HG02981 (cell line): ENCODE measurements at regions not wholly inside any gene's neighbourhood (a gene's known extent, or its start where the extent isn't known, plus 50 kb on each side); places are given as distances from the start of the nearest gene placed in this dataset.
"Not testable (repeated sequence)": the region's sequence is repeated elsewhere in the genome, so short reads cannot be mapped to it uniquely, and the experiment has no call there.

ENCODE experiments used
- ATAC-seq: cut with Tn5 transposase; IDR thresholded peaks from one replicate; pipeline ENCODE4 v1.9.1; 2021; ENCODE audit warnings: mild to moderate bottlenecking, moderate library complexity; ENCODE audit not compliant: unreplicated experiment

DNA sequence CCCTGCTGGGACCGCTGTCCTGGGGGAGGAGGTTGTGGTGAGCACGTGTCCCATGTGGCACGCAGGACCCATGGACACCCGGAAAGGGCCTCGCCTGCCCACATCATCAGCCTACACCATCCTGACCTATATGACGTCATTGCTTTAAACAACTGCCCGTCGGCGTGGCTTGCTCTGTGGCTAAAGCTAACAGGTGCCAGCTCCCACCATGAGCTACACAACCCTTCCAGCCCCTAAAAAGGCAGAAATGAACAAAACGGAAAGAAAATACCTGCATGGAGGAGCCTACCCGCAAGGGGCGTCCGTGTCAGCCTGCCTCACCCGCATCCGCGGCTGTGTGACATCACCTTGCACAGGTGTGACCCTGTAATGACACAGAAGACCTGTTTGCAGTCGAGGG is 481.8 kb downstream of the BRD1 start:
- ATAC-seq: no peak

DNA sequence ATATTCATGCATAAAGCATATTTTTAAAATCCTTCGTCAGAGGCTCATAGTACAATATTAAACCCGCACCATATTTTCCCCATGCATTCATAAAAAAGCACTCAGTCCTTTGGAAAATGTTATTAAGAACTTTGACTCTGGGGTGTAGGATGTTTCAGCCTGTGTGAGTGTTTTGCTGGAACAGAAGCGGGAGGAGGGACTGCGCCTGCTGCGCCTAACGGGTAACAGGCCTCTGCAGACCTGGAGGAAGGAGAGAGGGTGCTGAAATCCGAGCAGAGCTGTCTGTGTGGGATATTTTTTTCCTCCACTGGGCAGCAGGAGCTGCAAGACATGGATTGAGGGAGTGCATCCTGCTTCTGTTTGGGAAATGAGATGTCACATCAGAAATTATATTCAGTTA is 483.0 kb downstream of the BRD1 start:
- no peak for ATAC-seq

GRCh38 chr22:49344161-49344560 is 483.5 kb downstream of the BRD1 start:
- ATAC-seq: no peak

- ATAC-seq: no peak
Observed at GRCh38 chr22:49340406-49340805, 487.3 kb downstream of the BRD1 start.

- not testable (repeated sequence) for ATAC-seq
Observed at GRCh38 chr22:49336483-49336882, 491.2 kb downstream of the BRD1 start.

GRCh38 chr22:49334976-49335375 is 492.7 kb downstream of the BRD1 start:
- ATAC-seq: no peak

DNA sequence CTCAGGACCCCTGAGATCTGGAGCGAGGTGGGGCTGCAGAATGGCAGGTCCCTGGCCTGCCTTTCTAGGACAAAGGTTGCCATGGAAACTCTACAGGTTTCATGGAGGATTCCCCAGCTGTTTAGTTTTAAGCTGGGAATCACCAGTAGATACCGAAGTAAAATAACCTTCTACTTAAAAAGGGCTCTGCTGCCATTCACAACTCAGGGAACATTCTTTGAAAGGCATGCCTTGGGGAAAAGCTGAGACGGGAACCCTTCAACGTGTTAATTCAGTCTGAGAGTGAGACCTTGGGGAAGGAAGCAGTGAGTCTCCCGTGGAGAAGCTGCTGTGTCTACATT is 493.3 kb downstream of the BRD1 start:
- no peak for ATAC-seq

- no peak for ATAC-seq
Observed at GRCh38 chr22:49333206-49333605, 494.5 kb downstream of the BRD1 start.

DNA sequence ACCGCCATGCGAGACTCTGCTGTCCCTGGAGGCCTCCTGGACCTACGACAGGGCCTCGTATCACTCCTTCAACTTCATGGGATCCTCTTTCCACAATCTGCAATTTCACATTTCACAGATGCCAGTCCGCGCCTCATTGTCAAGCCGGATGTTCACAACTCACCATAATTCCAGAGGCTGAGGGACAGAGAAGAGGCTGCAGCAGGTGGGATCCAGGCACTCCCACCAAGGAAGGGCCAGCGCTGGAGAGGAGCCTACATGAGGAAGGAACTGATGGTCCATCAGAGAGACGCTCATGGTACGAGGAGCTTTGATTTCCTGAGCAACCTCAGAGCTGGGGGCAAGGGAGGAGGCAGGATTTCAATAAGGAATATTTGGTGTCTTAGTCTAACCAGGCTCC is 495.0 kb downstream of the BRD1 start:
- no peak for ATAC-seq

- ATAC-seq: no peak
Observed at GRCh38 chr22:49331878-49332277, 495.8 kb downstream of the BRD1 start.

- no peak for ATAC-seq
Observed at GRCh38 chr22:49331223-49331815, 496.4 kb downstream of the BRD1 start.

GRCh38 chr22:49330421-49331222 is 497.1 kb downstream of the BRD1 start:
- ATAC-seq: no peak

DNA sequence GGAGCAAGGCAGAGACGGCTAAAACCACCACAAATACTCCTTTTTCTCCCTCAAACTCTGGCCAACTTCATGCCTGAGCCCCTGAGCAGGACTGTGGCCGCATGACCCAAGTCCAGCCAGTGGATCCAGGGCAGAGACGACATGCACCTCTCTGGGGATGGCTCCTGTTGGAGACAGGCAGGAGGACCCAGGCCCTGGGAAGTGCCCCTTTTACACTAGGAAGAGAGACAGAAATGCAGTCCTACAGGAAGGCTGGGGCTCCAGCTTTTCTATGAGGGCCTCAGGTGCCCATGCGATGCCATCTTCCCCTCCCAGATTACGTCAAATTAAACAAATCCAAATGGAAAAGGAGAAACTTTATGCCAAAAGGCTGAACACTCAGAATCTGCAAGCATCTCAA is 498.0 kb downstream of the BRD1 start:
- no peak for ATAC-seq

DNA sequence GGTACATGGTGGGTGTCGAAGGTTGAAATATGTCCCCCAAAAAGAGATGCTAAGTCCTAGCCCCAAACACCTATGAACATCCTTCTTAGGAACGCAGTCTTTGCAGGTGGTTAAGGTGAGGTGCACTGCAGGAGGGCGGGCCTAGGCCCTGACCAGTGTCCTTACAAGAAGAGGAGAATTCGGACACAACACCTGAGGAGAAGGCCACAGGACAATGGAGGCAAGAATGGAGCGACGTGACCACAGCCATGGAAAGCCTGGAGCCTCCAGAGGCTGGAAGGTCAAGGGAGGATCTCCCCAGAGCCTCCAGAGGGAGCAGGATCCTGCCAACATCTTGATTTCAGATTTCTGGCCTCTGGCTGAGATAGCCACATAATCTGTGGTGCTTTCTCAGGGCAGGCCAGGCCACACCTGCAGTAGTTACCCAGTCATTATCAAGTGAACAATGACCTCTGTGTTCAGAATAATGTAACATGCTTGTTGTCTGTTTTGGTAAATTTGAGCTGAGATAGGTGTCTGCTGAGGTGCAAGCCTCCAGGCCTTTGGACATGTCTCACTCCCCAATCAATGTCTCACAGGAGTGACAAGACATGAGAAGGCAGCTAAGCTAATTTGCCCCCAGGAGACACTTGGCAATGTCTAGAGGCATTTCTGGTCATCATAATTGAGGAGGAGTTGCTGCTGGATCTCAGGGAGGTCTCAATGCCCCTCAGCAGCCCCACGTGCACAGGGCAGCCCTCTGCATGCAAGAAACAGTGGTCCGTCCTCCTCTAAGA is 498.9 kb downstream of the BRD1 start:
- ATAC-seq: no peak

DNA sequence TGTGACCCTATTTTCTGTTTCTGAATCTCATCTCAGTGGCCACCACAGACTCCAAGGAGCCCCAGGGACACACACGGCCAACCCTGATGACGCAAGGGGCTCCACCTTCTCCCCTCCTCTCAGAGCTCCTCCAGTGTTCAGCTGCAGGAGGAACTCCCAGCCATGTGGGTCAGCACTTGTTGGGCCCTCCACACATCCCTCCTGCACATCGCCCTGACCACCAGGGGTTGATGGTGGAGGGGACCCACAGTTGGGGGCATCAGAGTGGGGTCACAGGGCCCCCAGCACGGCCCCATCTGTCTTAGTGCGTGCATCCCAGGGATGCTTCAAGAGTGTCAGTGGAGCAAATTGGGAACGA is 499.6 kb downstream of the BRD1 start:
- no peak for ATAC-seq

DNA sequence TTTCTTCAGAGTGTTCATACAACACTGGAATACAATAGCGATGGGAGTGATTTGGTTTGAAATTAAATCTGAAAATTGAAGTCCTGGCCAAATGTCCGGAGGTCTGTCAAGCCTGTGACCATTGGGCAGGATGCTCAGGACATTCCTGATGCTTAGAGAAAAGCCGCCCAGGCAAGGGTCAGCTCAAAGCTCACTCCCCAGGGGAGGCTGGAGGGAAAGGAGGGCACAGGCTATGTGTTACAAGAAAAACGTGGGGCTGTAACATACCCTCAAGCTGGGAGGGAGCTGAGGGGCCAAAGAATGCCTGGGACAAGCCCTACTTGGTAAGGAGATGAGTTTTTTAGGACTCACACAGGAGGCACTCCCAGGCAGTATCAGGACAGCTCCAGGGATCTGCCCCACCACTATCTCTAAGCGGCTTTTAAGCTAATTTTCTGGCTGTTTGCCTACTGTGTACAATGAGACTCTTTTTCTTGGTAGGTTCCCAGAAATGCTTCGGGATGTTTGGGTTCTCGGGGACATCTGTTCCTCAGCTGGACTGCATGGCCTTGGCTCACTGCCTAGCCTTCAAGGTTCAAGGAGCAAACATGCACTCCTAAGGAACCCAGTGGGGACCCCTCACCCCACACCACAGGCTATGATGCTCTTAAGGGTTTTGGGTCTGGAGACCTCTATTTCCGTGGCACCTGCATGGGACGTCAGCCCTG is 500.1 kb downstream of the BRD1 start:
- no peak for ATAC-seq

DNA sequence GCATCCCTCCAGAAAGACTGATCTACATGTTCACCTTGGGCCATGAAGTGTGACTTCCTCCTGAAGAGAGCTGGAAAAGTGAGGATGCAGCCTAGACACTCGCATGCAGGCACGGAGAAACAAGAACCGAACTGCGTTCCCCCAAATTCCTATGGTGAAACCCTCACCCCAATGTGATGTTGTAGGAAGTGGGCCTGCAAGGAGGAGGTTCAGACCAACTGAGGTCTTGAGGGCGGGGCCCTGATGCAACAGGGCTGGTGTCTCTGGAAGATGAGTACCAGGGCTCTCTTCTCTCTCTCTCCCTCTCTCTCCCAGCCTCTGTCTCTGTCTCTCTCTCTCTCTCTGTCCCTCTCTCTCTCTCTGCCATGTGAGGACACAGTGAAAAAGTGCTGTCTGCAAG is 501.1 kb downstream of the BRD1 start:
- ATAC-seq: no peak

DNA sequence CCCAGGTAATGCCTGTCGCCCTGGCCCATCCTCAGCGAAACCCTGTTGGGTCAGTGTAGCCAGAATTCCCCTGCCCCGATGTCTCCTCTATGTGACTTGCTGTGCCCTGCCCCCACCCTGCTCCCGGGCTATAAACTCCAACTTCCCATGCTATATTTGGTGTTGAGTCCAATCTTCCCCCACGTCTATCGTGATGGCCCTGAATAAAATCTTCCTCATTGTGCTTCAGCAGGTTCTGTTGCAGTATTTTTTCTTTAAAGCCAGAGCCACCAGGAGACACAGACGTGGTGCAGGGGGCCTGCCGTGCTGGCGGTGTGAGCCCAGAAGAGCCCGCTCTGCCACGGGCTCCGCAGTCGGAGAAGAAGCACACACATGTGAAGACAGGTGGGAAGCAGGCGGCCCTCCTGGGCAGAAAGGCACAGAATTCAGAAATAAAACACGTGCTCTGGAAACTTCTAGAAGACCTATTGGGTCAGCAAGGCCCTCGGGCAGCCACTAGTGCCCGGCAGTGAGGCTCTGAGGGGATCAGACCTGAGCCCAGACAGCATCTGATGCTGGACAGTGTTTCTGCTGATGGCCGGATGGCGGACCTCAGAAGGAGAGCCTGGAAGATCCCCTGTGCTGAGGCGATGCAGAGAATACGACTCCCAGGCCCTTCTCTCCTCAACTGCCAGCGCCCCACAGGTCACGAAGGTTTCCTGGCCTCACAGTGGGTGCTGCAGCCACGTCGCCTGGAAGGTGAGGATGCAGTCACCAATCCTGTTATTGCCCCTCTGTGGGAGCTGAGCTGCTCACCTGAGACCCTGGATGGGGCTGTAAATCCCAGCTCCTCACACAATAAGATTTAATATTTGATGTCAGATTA is 501.9 kb downstream of the BRD1 start:
- ATAC-seq: no peak

GRCh38 chr22:49324527-49325491 is 502.9 kb downstream of the BRD1 start:
- ATAC-seq: no peak
